ENCODE measurements at regions not wholly inside any gene's neighbourhood (a gene's known extent, or its start where the extent isn't known, plus 50 kb on each side); places are given as distances from the start of the nearest gene placed in this dataset.

- no peaks in the 10 kb centered on the region for H3K27me3 ChIP-seq (ENCODE audit: control insufficient read depth, insufficient read depth, low read length)
- no peaks in the 10 kb centered on the region for H3K36me3 ChIP-seq (ENCODE audit: control insufficient read depth in 2 of 3, insufficient read depth in 3 of 3, low read length in 3 of 3)
- H3K4me3 ChIP-seq (ENCODE audit: low read length in 3 of 3), result no peak overlapping the region
- peaks cover 0 to 4% (median 0%) of the 10 kb centered on the region in 3 donors for H3K4me1 ChIP-seq (ENCODE audit: control insufficient read depth in 2 of 3, insufficient read depth in 2 of 3, low read depth in 1 of 3, low read length in 3 of 3)
- no peak overlapping the region for H3K27ac ChIP-seq (ENCODE audit: low read depth in 2 of 2, low read length in 2 of 2)
- no peak for FAIRE-seq
- TF ChIP-seq CTCF (IDR thresholded peaks at IDR 0.05; ENCODE audit: borderline replicate concordance, extremely low read depth, insufficient read depth), result no peak
- H3K9ac ChIP-seq (ENCODE audit: low read length in 3 of 3), result no peak overlapping the region
- peak in 2 of 5 donors; percentile 71 to 78 for DNase-seq
- no peaks in the 10 kb centered on the region for H3K9me3 ChIP-seq (ENCODE audit: control insufficient read depth in 2 of 3, insufficient read depth in 1 of 3, low read length in 3 of 3)
- intact Hi-C loops (cut with DNase I), result no loop called here
Observed at GRCh38 chr14:44833376-44834060, 128.2 kb downstream of the KLHL28 start.

- intact Hi-C loops (cut with DNase I), result no loop called here
- H3K9ac ChIP-seq (ENCODE audit: low read length in 3 of 3), result no peak overlapping the region
- DNase-seq, result no peak
- H3K4me3 ChIP-seq (ENCODE audit: low read length in 3 of 3), result no peak overlapping the region
- FAIRE-seq, result no peak
- H3K27ac ChIP-seq (ENCODE audit: low read depth in 2 of 2, low read length in 2 of 2), result no peak overlapping the region
- H3K36me3 ChIP-seq (ENCODE audit: control insufficient read depth in 2 of 3, insufficient read depth in 3 of 3, low read length in 3 of 3), result no peaks in the 10 kb centered on the region
- no peaks in the 10 kb centered on the region for H3K9me3 ChIP-seq (ENCODE audit: control insufficient read depth in 2 of 3, insufficient read depth in 1 of 3, low read length in 3 of 3)
- peaks cover 0 to 4% (median 0%) of the 10 kb centered on the region in 3 donors for H3K4me1 ChIP-seq (ENCODE audit: control insufficient read depth in 2 of 3, insufficient read depth in 2 of 3, low read depth in 1 of 3, low read length in 3 of 3)
- no peaks in the 10 kb centered on the region for H3K27me3 ChIP-seq (ENCODE audit: control insufficient read depth, insufficient read depth, low read length)
- TF ChIP-seq CTCF (IDR thresholded peaks at IDR 0.05; ENCODE audit: borderline replicate concordance, extremely low read depth, insufficient read depth), result no peak
Observed at GRCh38 chr14:44830371-44830770, 131.4 kb downstream of the KLHL28 start.

DNA sequence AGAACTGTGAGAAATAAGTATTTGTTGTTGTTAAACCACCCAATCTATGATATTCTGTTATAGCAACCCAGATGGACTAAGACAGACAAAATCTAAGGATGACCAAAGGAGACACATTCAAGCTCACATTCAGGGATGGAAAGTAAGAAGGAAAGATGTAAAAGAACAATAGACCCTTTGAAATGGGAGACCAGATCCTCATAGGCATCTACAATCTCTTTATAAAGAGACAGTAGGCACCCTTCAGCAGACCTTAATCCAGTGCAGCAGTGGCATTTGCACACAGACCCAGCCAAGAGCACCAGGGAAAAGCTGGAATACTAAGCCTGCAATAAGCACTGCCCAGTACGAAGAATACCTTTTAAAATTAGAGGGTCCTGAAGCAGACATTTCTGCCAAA lies 132.7 kb downstream of the KLHL28 start:
- FAIRE-seq (no peak), DNase-seq (no peak)
- no peak overlapping the region for H3K4me3 ChIP-seq (ENCODE audit: low read length in 3 of 3)
- peaks cover 0 to 4% (median 0%) of the 10 kb centered on the region in 3 donors for H3K4me1 ChIP-seq (ENCODE audit: control insufficient read depth in 2 of 3, insufficient read depth in 2 of 3, low read depth in 1 of 3, low read length in 3 of 3)
- H3K27ac ChIP-seq (ENCODE audit: low read depth in 2 of 2, low read length in 2 of 2), result no peak overlapping the region
- H3K27me3 ChIP-seq (ENCODE audit: control insufficient read depth, insufficient read depth, low read length), result no peaks in the 10 kb centered on the region
- no peak for TF ChIP-seq CTCF (IDR thresholded peaks at IDR 0.05; ENCODE audit: borderline replicate concordance, extremely low read depth, insufficient read depth)
- no peaks in the 10 kb centered on the region for H3K36me3 ChIP-seq (ENCODE audit: control insufficient read depth in 2 of 3, insufficient read depth in 3 of 3, low read length in 3 of 3)
- intact Hi-C loops (cut with DNase I), result no loop called here
- no peaks in the 10 kb centered on the region for H3K9me3 ChIP-seq (ENCODE audit: control insufficient read depth in 2 of 3, insufficient read depth in 1 of 3, low read length in 3 of 3)
- H3K9ac ChIP-seq (ENCODE audit: low read length in 3 of 3), result no peak overlapping the region

DNA sequence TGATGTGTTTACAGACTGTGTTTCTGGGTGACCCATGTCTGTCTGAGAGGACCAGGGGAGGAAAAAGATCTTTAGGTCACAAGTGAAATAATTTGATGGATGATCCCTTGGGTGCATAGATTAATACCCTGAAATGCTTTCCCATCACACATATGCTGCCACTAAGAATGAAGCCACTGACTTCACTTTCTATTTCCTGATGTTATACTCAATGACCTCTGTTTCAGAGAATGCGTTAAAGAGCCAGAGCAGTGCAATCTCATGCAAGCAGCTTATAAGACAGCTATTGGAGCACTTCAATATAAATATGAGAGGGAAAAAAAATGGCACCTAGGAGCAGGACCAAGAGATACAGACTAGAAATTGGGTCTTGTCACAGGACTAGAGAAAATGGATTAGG lies 133.7 kb downstream of the KLHL28 start:
- no peaks in the 10 kb centered on the region for H3K9me3 ChIP-seq (ENCODE audit: control insufficient read depth in 2 of 3, insufficient read depth in 1 of 3, low read length in 3 of 3)
- H3K27ac ChIP-seq (ENCODE audit: low read depth in 2 of 2, low read length in 2 of 2), result no peak overlapping the region
- no peak for TF ChIP-seq CTCF (IDR thresholded peaks at IDR 0.05; ENCODE audit: borderline replicate concordance, extremely low read depth, insufficient read depth)
- no peaks in the 10 kb centered on the region for H3K36me3 ChIP-seq (ENCODE audit: control insufficient read depth in 2 of 3, insufficient read depth in 3 of 3, low read length in 3 of 3)
- H3K27me3 ChIP-seq (ENCODE audit: control insufficient read depth, insufficient read depth, low read length), result no peaks in the 10 kb centered on the region
- DNase-seq (no peak), FAIRE-seq (no peak)
- intact Hi-C loops (cut with DNase I), result no loop called here
- no peak overlapping the region for H3K4me3 ChIP-seq (ENCODE audit: low read length in 3 of 3)
- no peak overlapping the region for H3K9ac ChIP-seq (ENCODE audit: low read length in 3 of 3)
- H3K4me1 ChIP-seq (ENCODE audit: control insufficient read depth in 2 of 3, insufficient read depth in 2 of 3, low read depth in 1 of 3, low read length in 3 of 3), result no peaks in the 10 kb centered on the region
